ENCODE measurements at regions not wholly inside any gene's neighbourhood (a gene's known extent, or its start where the extent isn't known, plus 50 kb on each side); places are given as distances from the start of the nearest gene placed in this dataset.

GRCh38 chr2:81692566-81692965 is 1388.0 kb upstream of the LRRTM1 start:
- DNase-seq (ENCODE audit: low spot score) = no peak

DNA sequence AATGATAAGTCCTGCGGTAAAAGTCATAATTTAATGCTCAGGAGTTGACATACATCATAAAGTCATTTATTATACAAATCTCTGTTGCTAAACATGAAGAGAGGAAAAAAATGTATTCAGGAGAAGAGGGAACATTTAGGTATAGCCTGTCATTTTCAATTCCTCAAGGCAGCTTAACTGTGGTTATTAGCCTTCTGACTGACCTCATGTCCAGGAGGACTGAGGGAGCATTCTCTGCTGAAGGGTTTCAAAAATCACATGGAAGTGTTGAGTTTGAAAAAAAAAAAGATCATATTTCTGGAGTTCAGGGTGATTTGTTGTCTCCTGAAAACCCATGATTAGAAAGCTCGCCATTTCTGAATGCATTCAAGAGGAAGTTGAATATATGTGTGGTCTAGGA is 1371.1 kb upstream of the LRRTM1 start:
- no peak for DNase-seq (ENCODE audit: low spot score)

DNA sequence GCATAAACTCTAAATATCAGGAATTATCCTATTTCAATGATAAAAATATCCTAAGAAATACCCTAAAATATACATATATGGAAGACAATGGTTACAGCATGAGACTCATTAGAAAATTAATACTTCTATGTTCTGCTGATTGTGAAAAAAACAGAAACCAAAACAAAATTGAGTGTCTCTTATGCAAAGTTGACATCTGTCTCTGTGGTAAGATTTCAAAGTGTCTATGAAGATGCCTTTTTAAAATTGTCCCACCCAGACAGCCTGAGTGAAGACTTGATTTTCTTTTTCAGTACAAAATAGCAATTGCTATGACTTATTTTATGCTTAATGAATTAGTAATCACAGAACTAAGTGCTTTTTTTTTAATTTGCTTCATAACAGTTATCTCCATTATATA is 1368.4 kb upstream of the LRRTM1 start:
- DNase-seq (ENCODE audit: low spot score) = no peak

DNA sequence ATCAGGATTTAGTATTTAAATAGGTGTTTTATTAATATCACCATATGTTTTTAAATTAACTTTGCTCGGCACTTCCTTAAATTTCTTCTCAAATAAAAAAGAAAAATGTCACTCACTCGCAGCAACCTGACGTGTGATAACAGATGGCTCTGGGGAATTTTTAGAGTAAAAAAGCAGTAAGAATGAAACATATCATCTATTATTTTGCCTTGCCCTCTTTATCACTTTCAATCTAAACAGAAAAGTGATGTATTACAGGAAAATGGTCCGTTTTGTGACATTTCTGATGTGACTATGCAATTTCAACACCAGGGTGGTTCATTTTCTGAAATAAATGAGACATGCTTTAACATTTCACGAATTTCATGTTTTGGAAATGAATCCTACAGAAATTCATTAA is 1368.0 kb upstream of the LRRTM1 start:
- DNase-seq (ENCODE audit: low spot score) = no peak

DNA sequence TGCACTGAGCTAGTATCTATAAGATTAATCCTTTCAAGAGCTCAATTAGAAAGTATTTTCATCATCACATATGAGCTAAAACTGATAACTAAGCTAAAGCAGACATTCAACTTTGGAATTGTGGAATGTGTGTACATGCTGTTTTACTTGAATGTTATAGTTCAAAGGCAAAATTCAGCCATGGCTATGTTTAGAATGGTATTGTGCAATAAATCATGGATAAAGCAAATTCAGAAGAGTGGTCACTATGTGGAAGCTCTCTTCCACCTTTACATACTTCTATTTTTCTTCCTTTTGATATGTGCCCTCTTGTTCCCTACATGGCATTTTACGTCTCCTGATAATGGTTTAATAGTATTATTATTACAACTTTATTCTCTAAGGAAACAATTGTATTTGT is 1366.3 kb upstream of the LRRTM1 start:
- DNase-seq (ENCODE audit: low spot score) = no peak

DNA sequence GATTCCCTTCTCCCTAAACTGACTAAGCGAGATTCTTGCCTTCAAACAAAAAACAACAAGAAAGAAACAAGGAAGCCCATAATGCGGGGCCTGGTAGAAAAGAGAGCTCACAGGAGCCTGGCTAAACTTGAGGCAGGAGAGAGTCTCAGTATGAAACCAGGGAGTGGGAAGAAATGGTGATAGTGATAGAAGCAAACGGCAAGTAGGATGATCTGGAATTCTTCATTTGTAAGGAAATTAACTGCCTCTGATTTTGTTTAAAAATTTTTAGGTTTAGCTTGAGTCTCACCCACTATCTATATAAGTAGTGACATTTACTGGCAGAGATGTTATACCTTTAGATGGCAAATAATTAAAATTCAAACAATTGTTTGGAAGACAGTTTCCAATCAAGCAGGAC is 1356.5 kb upstream of the LRRTM1 start:
- no peak for DNase-seq (ENCODE audit: low spot score)

- no peak for DNase-seq (ENCODE audit: low spot score)
Measured at GRCh38 chr2:81658227-81658626, 1353.7 kb upstream of the LRRTM1 start.

DNA sequence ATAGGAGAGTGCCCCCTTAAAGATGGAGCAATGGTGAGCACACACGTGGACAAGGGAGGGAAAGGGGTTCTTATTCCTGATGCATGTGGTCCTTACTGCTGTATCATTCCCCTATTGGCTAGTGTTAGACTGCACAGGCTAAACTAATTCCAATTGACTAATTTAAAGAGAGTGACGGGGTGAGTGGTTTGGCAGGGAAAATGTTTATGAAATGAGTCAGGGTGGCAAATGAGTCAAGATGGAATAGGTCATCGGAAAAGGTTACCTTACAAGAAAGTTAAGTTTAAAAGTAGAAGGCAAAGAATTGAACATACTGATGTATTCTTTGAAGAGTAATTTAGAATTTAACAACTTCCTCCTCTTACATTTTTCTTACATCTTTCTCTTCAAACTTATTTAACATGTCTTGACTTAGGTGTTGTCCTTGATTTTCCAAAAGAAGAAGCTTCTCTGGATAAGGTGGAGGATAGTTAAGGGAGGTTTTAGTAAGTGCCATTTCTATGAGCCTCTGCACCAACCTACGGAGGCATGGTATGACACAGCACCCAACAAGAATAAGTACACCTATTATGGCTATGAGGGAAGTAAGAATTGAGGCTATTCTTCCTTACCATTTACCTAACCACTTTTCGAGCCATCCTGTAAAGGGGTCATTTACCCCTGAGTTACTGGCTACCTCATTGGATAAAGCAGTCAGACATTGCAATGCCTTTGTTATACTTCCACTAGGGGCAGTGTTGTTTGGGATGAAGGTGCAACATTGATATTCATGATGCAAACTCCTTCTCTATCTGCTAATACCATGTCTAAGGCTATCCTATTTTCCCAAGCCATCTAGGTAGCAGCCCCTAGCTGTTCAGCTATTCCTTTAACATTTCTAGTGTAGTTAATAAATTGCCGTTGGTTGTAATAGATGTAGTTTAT is 1345.8 kb upstream of the LRRTM1 start:
- DNase-seq (ENCODE audit: low spot score) = no peak

GRCh38 chr2:81648806-81649205 is 1344.3 kb upstream of the LRRTM1 start:
- no peak for DNase-seq (ENCODE audit: low spot score)

GRCh38 chr2:81648370-81648769 is 1343.8 kb upstream of the LRRTM1 start:
- no peak for DNase-seq (ENCODE audit: low spot score)

DNA sequence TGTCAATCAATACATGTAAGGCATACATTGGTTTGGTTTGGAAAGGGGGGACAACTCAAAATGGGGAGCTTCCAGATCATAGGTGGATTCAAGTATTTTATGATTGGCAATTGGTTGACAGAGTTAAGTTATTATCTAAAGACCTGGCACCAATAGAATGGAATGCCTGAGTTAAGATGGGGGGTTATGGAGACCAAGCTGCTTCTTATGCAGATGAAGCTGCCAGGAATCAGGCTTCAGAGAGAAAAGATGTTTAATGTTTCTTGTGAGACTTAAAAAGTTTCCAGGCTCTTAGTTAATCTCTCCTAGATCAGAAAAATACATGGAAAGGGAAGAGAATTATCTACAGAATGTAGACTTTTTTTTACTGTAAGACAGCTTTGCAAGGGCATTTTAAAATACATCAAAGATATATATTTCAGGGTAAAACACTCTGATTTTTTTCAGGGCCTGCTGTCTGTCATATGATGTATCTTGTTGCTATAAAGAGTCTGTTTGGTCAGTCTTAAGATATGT is 1343.2 kb upstream of the LRRTM1 start:
- no peak for DNase-seq (ENCODE audit: low spot score)

DNA sequence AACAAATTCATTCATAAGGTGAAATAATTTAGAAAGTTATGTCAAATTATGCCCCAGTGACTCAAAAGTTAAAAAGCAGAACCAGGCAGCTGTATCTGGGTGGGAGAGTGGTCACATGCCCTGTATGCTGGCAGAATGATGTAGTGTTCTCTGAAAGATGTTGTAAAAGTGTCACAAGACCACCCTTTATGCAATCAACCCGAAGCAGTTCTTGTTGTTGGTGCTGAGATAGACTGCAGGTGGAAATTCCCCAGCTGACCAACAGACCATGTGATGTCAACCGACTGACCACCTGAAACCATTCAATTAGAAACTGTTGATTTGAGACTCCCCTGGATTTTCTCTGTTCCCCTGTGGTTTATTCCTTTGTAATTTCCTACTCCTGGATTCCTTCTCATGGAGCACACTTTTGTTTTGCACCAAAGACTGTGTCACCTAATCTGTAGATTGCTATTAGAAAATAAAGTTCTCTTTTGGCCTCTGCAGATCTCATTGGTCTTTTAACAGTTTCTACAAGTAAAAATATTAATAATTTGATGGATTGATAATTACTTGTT is 1341.3 kb upstream of the LRRTM1 start:
- no peak for DNase-seq (ENCODE audit: low spot score)

GRCh38 chr2:81644189-81644588 is 1339.6 kb upstream of the LRRTM1 start:
- no peak for DNase-seq (ENCODE audit: low spot score)

GRCh38 chr2:81624825-81625224 is 1320.3 kb upstream of the LRRTM1 start:
- DNase-seq (ENCODE audit: low spot score) = no peak

- no peak for DNase-seq (ENCODE audit: low spot score)
Measured at GRCh38 chr2:81600088-81600487, 1295.5 kb upstream of the LRRTM1 start.

DNA sequence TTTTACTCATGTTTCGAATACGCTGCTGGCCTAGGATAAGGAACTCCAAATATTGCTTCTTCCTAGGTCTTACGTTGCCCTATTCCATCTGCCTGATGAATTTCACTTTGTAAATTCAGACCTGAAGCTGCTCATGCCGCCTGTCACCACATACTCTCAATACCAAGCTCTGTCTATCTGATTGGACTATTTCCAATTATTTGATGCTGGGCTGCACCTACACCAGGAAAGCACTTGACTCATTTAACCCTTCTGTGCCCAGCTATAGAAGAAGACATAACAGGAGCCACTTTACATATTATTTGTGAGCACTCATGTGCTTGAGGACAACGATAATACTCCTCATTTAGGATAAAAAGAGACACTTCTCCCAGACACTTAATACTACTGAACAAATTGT is 1293.9 kb upstream of the LRRTM1 start:
- DNase-seq (ENCODE audit: low spot score) = no peak

DNA sequence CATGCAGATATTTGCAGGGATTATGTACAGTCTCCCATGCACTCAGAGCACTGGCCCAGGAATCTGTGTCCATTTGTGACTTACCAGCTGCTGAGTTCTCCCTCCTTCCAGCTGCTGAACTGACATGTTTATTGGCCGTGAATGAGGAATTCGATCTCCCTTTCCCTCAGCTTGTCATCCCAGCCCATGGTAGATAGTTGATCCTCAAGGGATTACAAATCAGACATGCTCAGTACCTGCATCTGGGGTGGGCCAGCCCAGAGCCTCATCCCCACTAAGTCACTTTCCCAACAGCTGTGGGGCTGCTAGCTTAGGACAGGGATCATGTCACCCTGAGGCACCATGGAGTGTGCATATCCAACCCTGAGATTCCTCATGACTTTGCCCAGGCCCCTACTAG is 1284.9 kb upstream of the LRRTM1 start:
- DNase-seq (ENCODE audit: low spot score) = no peak

DNA sequence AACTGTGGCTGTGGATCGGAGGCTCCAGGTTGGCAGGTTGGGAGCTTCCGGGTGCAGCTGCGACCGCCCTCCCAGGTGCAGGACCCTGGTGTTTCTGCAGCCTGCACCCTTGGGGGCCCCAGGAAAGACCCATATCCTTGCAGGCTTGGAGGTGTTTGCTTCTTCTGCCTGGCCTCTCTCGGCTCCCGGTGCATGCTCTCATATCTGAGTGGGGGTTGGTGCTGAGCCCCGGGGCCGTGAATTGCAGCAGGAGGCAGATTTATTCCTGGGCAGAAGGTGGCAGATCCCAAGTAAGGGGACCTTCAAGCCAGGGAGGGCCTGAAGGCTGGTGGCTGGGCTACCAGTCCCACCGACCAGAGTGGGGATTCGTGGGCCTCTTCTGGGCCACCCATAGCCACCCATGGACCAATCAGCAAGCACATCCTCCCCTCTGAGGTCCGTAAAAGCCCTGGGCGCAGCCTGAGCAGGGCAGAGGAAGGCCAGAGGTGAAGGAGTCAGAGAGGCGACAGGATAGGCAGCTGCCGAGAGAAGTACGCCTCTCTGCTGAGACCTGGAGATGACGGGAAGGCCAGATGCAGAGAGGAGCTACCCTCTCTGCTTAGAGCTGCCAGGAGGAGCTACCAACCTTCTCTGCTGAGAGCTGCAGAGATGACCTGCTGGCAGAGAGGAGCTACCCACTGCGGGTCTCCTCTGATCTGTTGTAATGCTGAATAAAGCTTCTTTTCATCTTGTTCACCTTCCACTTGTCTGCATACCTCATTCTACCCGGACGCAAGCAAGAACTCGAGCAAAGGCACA is 1279.0 kb upstream of the LRRTM1 start:
- DNase-seq (ENCODE audit: low spot score) = no peak

DNA sequence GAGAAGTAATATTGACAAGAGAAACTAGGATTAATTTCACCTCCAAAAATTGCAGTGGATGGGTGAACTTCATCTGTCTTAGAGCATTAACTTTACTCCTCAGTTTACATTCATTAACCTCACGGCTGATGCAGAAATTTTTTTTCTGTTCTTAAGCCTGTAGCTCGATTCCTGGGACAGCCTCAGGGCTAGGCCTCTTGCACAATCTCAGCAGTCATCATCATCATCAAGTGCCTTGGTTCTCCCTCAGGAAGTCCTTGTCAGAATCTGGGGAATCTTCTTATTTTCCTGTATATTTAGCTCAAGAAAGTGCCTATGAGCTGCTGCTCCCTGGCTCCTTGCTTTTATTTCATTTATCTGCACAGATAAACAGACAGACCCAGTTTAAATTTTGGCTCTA is 1272.2 kb upstream of the LRRTM1 start:
- no peak for DNase-seq (ENCODE audit: low spot score)

DNA sequence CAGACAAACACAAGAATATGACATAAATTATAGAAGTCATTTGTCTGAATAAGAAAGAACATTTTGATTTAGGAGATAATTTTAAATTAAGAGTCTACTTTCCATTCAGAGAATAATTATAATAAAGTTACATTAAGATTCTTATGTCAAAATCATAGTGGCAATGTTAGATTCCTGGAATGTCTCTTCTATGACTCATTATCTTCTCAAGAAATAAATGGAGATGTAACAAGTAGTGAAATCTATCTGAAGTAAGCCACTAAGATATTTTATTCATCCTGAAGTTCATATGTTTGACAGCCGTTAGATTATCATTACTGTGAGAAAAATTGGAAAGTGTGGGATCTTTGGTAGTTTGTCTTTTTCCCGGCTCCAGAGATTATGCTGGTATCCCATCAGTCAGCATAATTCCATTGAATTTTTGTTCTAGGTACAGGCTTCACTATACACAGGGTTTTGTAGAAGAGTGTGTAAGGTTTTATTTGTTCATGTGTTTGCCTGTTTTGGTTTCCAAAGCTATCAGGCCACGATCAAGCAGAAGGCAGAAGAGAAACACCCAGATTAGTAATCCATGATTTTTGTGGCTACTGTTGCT is 1246.6 kb upstream of the LRRTM1 start:
- DNase-seq (ENCODE audit: low spot score) = no peak

GRCh38 chr2:81550277-81550676 is 1245.7 kb upstream of the LRRTM1 start:
- DNase-seq (ENCODE audit: low spot score) = no peak

- DNase-seq (ENCODE audit: low spot score) = no peak
Measured at GRCh38 chr2:81549646-81550045, 1245.1 kb upstream of the LRRTM1 start.

Data from CD4-positive, alpha-beta T cell treated with Interleukin-15 for 4 hours (primary cell).